Epidermal melanocyte (primary cell): ENCODE measurements at regions not wholly inside any gene's neighbourhood (a gene's known extent, or its start where the extent isn't known, plus 50 kb on each side); places are given as distances from the start of the nearest gene placed in this dataset.
"Not testable (repeated sequence)": the region's sequence is repeated elsewhere in the genome, so short reads cannot be mapped to it uniquely, and the experiment has no call there.

Experiments used
- DNase-seq: peaks from one replicate; pipeline ENCODE4 v3.0.0; 2011; ENCODE audit warnings: low spot score; ENCODE audit not compliant: insufficient read length

DNA sequence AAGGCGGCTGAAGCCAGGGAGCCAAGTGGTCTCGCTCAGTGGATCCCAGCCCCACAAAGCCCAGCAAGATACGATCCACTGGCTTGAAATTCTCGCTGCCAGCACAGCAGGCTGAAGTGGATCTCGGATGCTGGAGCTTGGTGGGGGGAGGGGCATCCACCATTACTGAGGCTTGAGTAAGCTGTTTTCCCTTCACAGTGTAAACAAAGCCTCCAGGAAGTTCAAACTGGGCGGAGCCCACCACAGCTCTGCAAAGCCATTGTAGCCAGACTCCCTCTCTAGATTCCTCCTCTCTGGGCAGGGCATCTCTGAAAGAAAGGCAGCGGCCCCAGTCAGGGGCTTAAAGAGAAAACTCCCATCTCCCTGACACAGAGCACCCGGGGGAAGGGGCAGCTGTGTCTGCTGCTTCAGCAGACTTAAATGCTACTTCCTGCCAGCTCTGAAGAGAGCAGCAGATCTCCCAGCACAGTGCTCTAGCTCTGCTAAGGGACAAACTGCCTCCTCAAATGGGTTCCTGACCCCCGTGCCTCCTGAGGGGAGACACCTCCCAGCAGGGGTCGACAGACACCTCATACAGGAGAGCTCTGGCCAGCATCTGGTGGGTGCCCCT is 330.0 kb upstream of the TMEFF2 start:
- DNase-seq = not testable (repeated sequence)

- not testable (repeated sequence) for DNase-seq
Observed at GRCh38 chr2:192524214-192524613, 329.5 kb upstream of the TMEFF2 start.

DNA sequence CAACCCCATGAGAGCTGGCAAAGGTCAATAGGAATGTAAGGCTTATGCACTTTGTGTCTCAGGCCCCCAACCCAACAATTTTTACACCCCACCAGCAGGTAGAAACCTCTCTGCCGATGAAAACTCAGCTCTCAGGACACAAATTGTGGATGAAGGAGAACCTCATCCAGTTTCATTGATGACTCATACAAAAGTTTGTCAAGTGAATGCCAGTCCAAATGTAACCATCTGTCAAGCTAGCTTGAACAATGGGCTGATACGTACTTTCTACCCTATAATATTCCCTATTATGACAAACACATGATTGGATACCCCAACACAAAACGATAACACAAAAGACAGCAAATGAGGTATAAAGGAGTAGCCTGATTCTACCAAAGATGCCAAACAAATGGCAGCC is 321.2 kb upstream of the TMEFF2 start:
- no peak for DNase-seq

GRCh38 chr2:192513575-192513974 is 318.8 kb upstream of the TMEFF2 start:
- no peak for DNase-seq

- DNase-seq = not testable (repeated sequence)
Observed at GRCh38 chr2:192507836-192508450, 313.2 kb upstream of the TMEFF2 start.

DNA sequence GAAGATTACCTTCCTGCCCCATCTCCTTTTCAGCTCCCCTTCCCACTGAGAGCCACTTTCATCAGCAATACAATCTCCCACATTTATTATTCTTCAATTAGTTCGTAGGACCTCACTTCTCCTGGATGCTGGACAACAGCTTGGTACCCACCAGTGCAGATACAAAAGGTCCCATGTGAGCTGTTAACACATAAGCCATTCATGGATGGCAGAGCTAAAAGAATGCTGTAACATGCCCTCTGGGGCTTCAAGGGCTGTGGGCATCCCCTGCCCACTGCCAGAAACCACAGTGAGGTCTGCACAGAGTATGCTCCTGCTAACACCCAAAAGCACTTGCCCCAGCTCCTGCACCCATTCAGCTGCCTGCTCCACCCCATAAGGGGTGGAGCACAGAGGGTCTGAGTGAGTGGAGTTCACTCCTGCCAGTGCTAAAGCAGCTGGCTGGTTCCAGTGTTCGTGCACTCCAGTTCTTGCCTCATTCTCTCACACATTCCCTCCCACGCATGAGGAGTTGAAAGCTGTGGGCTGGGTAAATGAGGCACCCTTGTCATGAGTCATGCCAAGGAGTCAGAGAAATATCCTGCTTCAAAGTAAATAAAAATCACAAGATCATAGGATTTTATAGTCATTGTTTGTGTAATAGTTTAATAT is 305.9 kb upstream of the TMEFF2 start:
- DNase-seq = no peak

DNA sequence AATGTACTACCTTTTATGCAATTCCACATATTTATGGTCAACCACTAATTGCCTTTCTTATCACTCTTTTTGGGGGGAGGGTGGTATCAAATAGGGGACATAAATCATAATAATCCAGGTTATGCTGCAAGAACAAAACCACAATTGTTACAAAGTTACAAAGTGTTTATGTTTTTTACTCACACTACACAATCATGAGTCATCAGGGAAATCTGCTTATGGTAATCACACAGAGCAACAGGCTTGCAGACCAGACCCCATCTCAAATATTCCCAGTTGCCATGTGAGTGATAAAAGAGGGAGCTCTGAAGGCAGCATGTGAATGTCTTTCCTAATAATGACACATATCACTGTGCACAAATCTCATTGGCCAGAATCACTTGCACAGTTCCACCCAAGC is 304.7 kb upstream of the TMEFF2 start:
- DNase-seq = no peak

GRCh38 chr2:192498747-192499146 is 304.0 kb upstream of the TMEFF2 start:
- no peak for DNase-seq

DNA sequence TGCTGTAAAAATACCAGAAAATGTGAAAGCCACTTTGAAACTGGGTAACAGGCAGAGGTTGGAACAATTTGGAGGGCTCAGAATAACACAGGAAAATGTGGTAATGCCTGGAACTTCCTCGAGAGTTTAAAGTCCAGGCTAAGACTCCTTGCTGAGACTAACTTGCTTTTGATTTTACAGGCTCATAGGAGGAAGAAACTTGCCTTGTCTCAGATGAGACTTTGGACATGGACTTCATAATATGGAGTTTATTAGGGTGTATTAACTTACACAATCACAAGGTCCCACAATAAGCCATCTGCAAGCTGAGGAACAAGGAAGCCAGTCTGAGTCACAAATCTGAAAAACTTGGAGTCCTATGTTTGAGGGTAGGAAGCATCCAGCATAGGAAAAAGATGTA is 293.4 kb upstream of the TMEFF2 start:
- not testable (repeated sequence) for DNase-seq

- DNase-seq = no peak
Observed at GRCh38 chr2:192487636-192488035, 292.9 kb upstream of the TMEFF2 start.

- DNase-seq = no peak
Observed at GRCh38 chr2:192484903-192485302, 290.2 kb upstream of the TMEFF2 start.

DNA sequence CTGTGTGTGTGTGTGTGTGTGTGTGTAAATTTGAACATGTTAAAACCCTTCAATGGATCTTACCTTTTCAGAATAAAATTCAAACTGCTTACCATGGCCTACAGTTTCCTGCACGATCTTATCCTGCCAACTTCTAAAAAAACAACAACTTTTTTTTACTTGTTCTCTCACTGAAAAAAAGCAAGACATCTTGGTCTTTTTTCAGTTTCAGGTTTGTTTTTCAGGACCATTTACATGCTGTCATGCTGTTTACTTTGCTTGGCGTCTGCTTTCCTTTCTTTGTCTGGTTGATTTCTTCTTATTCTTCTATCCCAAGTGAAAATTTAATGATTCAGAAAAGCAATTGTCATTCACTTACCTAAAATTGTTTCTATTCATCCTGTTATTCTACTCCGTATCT is 286.3 kb upstream of the TMEFF2 start:
- no peak for DNase-seq

- no peak for DNase-seq
Observed at GRCh38 chr2:192473331-192473730, 278.6 kb upstream of the TMEFF2 start.

DNA sequence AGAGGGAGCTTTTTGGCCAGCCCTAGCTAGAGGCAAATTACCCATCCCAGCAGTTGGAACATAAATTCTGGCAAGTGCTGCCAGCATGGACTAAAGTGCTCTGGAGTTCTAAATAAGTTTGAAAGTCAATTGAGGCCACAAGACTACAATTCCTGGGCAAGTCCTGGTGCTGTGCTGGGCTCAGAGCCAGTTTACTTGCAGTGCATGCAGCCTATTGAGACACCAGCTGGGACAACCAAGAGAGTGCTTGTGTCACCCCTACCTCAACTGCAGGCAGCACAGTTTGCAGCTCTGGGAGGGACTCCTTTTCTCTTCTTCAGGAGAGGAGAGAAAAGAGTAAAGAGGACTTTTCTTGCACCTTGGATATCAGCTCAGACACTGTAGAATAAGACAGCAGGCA is 277.2 kb upstream of the TMEFF2 start:
- no peak for DNase-seq

DNA sequence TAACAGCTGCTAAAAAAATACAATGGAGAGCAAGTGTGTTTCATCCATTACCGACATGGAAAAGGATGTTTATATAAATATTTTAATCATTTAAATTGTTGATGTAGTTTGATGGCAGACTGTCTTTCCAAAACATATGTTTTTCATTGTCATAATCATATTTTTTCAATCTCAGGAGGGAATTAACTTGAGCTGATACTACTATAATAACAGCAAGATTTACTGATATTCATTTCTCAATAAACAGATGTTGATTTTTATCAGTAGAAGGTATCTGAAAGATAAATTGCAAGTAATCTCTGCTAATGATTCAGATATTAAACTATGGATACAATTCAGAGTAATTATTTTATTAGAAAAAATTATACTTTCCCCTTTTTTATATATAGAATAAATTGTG is 274.9 kb upstream of the TMEFF2 start:
- no peak for DNase-seq

DNA sequence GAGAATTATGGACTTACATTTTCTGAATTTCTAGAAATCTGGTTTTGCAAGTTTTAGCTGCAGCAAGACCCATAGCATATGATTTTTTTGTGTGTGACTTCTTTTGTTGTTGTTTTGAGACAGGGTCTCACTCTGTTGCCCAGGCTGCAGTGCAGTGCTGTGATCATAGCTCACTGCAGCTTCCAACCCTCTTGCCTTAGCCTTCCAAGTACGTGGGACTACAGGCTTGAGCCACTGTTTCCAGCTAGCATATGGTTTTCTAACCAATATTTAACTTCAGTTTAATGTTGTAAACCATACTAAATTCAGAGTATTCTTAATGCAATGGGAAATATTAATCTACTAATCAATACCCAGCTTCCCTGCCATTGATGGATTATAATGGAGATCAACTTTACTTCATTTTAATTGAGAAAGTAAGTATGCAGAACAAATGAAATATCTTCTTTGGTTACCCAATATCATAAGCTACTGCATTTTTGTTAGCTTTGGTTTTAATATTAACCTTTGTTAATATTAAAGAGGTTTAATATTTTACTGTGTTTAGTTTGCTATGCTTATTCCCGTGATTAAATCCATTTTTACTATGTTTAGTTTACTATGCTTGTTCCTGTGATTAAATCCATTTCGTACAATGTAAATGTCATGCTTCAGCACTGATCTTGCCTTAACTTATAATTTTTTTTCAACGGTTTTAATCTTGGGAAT is 273.4 kb upstream of the TMEFF2 start:
- DNase-seq = no peak

DNA sequence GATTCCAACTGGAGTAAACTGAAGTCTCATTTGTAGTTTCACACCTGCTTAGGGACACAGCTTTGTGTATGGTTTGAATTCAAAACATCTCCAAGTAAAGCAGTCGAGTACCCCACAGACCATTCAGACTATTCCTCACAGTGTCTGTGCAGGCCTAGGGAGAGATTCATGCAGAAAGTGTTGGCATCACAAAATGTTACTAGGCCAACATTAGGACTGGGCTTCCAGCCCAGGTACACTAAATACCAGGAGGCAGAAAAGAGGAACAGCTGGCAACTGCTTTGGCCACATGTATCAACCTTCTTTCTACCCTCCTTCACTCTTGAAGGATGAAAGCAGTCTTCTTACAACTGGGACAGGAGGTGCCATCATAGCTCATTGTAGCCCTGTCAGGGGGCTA is 270.4 kb upstream of the TMEFF2 start:
- DNase-seq = no peak

DNA sequence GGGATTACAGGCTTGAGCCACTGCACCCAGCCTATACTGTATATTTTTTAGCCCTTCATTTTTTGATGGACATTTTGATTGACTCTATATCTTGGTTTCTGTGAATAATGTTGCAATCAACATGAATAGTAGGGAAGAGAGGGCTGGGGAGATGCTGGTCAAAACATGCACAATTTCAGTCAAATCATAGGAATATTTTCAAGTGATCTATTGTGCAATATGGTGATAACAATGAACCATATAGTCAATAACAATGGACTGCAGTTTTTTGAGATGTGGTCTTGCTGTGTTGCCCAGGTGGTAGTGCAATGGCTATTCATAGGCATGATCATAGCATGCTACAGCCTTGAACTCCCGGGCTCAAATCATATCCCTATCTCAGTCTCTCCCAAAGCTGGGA is 264.7 kb upstream of the TMEFF2 start:
- DNase-seq = no peak

- DNase-seq = no peak
Observed at GRCh38 chr2:192448881-192449280, 254.1 kb upstream of the TMEFF2 start.

- peak; percentile 21 for DNase-seq
Observed at GRCh38 chr2:192444286-192444838, 249.6 kb upstream of the TMEFF2 start.

DNA sequence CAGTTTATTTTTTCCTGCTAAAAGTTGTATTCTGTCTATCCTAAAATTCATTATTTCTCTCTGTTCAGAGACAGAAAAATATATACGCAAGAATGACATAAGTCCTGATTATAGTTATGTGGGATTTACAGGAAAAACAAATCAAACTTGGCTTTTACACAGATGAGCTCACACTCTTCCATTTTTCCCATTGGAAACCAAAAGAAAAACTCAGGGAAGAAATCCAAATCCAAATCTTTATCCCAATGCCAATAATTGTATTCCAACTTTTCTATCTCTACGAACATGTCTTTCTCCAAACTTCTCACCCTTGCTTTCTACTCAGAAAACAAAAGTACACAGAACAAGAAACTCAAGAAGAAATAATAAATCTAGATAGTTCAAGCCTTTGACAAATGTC is 249.1 kb upstream of the TMEFF2 start:
- DNase-seq = no peak

- no peak for DNase-seq
Observed at GRCh38 chr2:192438239-192438638, 243.5 kb upstream of the TMEFF2 start.
